ENCODE measurements at regions not wholly inside any gene's neighbourhood (a gene's known extent, or its start where the extent isn't known, plus 50 kb on each side); places are given as distances from the start of the nearest gene placed in this dataset.
A peak's percentile ranks its signal among the peaks of the same experiment; 100 is the strongest.
"Not testable (repeated sequence)": the region's sequence is repeated elsewhere in the genome, so short reads cannot be mapped to it uniquely, and the experiment has no call there.

GRCh38 chrX:25771853-25772252 lies 366.3 kb upstream of the MAGEB18 start:
- in situ Hi-C loops (cut with HindIII; ENCODE audit: low sequenced_read_pairs): not testable (repeated sequence)

GRCh38 chrX:25797796-25798195 lies 340.3 kb upstream of the MAGEB18 start:
- in situ Hi-C loops (cut with HindIII; ENCODE audit: low sequenced_read_pairs); DNase-seq (ENCODE audit: low spot score): not testable (repeated sequence)

More at GRCh38 chrX:25771853-25772252, 366.3 kb upstream of the MAGEB18 start:
- DNase-seq (ENCODE audit: low spot score): not testable (repeated sequence)

GRCh38 chrX:25805744-25806143 lies 332.4 kb upstream of the MAGEB18 start:
- no peak for DNase-seq (ENCODE audit: low spot score)
- in situ Hi-C loops (cut with HindIII; ENCODE audit: low sequenced_read_pairs): no loop called here

- no peak for DNase-seq (ENCODE audit: low spot score)
- in situ Hi-C loops (cut with HindIII; ENCODE audit: low sequenced_read_pairs): no loop called here
Observed at GRCh38 chrX:25807022-25807421, 331.1 kb upstream of the MAGEB18 start.

- in situ Hi-C loops (cut with HindIII; ENCODE audit: low sequenced_read_pairs): no loop called here
- no peak for DNase-seq (ENCODE audit: low spot score)
Observed at GRCh38 chrX:25810202-25810601, 327.9 kb upstream of the MAGEB18 start.

- DNase-seq (ENCODE audit: low spot score): no peak
- in situ Hi-C loops (cut with HindIII; ENCODE audit: low sequenced_read_pairs): no loop called here
Observed at GRCh38 chrX:25819879-25820278, 318.3 kb upstream of the MAGEB18 start.

- in situ Hi-C loops (cut with HindIII; ENCODE audit: low sequenced_read_pairs): no loop called here
- peak; percentile 66 for DNase-seq (ENCODE audit: low spot score)
Observed at GRCh38 chrX:25851141-25851540, 287.0 kb upstream of the MAGEB18 start.

- in situ Hi-C loops (cut with HindIII; ENCODE audit: low sequenced_read_pairs): no loop called here
Observed at GRCh38 chrX:25853002-25853479, 285.1 kb upstream of the MAGEB18 start.

GRCh38 chrX:25858273-25858880 lies 279.8 kb upstream of the MAGEB18 start:
- in situ Hi-C loops (cut with HindIII; ENCODE audit: low sequenced_read_pairs): no loop called here
- DNase-seq (ENCODE audit: low spot score): peak; percentile 8

More at GRCh38 chrX:25853002-25853479, 285.1 kb upstream of the MAGEB18 start:
- DNase-seq (ENCODE audit: low spot score): no peak

- in situ Hi-C loops (cut with HindIII; ENCODE audit: low sequenced_read_pairs): no loop called here
- no peak for DNase-seq (ENCODE audit: low spot score)
Observed at GRCh38 chrX:25860322-25860721, 277.8 kb upstream of the MAGEB18 start.

- no peak for DNase-seq (ENCODE audit: low spot score)
- in situ Hi-C loops (cut with HindIII; ENCODE audit: low sequenced_read_pairs): no loop called here
Observed at GRCh38 chrX:25869761-25870160, 268.4 kb upstream of the MAGEB18 start.

GRCh38 chrX:25872786-25873185 lies 265.4 kb upstream of the MAGEB18 start:
- no peak for DNase-seq (ENCODE audit: low spot score)
- in situ Hi-C loops (cut with HindIII; ENCODE audit: low sequenced_read_pairs): no loop called here

- DNase-seq (ENCODE audit: low spot score): no peak
- in situ Hi-C loops (cut with HindIII; ENCODE audit: low sequenced_read_pairs): no loop called here
Observed at GRCh38 chrX:25873196-25873595, 264.9 kb upstream of the MAGEB18 start.

- in situ Hi-C loops (cut with HindIII; ENCODE audit: low sequenced_read_pairs): no loop called here
- DNase-seq (ENCODE audit: low spot score): no peak
Observed at GRCh38 chrX:25878806-25879205, 259.3 kb upstream of the MAGEB18 start.

GRCh38 chrX:25882503-25882902 lies 255.6 kb upstream of the MAGEB18 start:
- DNase-seq (ENCODE audit: low spot score); in situ Hi-C loops (cut with HindIII; ENCODE audit: low sequenced_read_pairs): not testable (repeated sequence)

- DNase-seq (ENCODE audit: low spot score): no peak
- in situ Hi-C loops (cut with HindIII; ENCODE audit: low sequenced_read_pairs): no loop called here
Observed at GRCh38 chrX:25897758-25898157, 240.4 kb upstream of the MAGEB18 start.

- DNase-seq (ENCODE audit: low spot score); in situ Hi-C loops (cut with HindIII; ENCODE audit: low sequenced_read_pairs): not testable (repeated sequence)
Observed at GRCh38 chrX:25905728-25906127, 232.4 kb upstream of the MAGEB18 start.

- in situ Hi-C loops (cut with HindIII; ENCODE audit: low sequenced_read_pairs): no loop called here
- no peak for DNase-seq (ENCODE audit: low spot score)
Observed at GRCh38 chrX:25925946-25926345, 212.2 kb upstream of the MAGEB18 start.

GRCh38 chrX:25928316-25928715 lies 209.8 kb upstream of the MAGEB18 start:
- in situ Hi-C loops (cut with HindIII; ENCODE audit: low sequenced_read_pairs): no loop called here
- no peak for DNase-seq (ENCODE audit: low spot score)

- in situ Hi-C loops (cut with HindIII; ENCODE audit: low sequenced_read_pairs): no loop called here
- no peak for DNase-seq (ENCODE audit: low spot score)
Observed at GRCh38 chrX:25941087-25941486, 197.1 kb upstream of the MAGEB18 start.

- in situ Hi-C loops (cut with HindIII; ENCODE audit: low sequenced_read_pairs): no loop called here
- DNase-seq (ENCODE audit: low spot score): no peak
Observed at GRCh38 chrX:25941559-25942250, 196.4 kb upstream of the MAGEB18 start.

Data from G401 (cell line).